GM10266 (cell line): ENCODE measurements at regions not wholly inside any gene's neighbourhood (a gene's known extent, or its start where the extent isn't known, plus 50 kb on each side); places are given as distances from the start of the nearest gene placed in this dataset.

Experiments used
- DNase-seq: peaks from one replicate; pipeline ENCODE4 v3.0.0; 2012; ENCODE audit errors: extremely low spot score
- CTCF ChIP-seq: IDR thresholded peaks from 2 replicates; pipeline ENCODE4 v1.5.1; 2012; ENCODE audit warnings: mild to moderate bottlenecking, low read depth; ENCODE audit not compliant: control insufficient read depth, insufficient read depth; ENCODE audit errors: missing control alignments

- TF ChIP-seq CTCF = no peak
- DNase-seq = no peak
Observed at GRCh38 chr18:22026362-22026761, 143.0 kb upstream of the GATA6 start.

GRCh38 chr18:22026889-22027288 lies 142.5 kb upstream of the GATA6 start:
- no peak for TF ChIP-seq CTCF
- DNase-seq = no peak

- TF ChIP-seq CTCF = no peak
- no peak for DNase-seq
Observed at GRCh38 chr18:22031611-22032010, 137.8 kb upstream of the GATA6 start.

- no peak for DNase-seq
- TF ChIP-seq CTCF = no peak
Observed at GRCh38 chr18:22032392-22032961, 136.9 kb upstream of the GATA6 start.

- no peak for DNase-seq
- no peak for TF ChIP-seq CTCF
Observed at GRCh38 chr18:22033085-22033484, 136.3 kb upstream of the GATA6 start.

GRCh38 chr18:22034276-22034675 lies 135.1 kb upstream of the GATA6 start:
- TF ChIP-seq CTCF = no peak
- no peak for DNase-seq

GRCh38 chr18:22040533-22040932 lies 128.9 kb upstream of the GATA6 start:
- no peak for TF ChIP-seq CTCF
- DNase-seq = no peak
